Natural killer cell (primary cell): ENCODE measurements at regions not wholly inside any gene's neighbourhood (a gene's known extent, or its start where the extent isn't known, plus 50 kb on each side); places are given as distances from the start of the nearest gene placed in this dataset.

Experiments
- ATAC-seq, 3 donors: fragments of 150-1000 bp in 2 of 3; fragments of 200-7000 bp in 1 of 3; cut with Tn5 transposase; 1 replicate in 1 of 3; 2 replicates in 2 of 3; pipeline ENCODE4 v1.10.0; 2021; ENCODE audit warnings: mild to moderate bottlenecking in 2 of 3, moderate library complexity in 2 of 3
- DNase-seq, 2 donors: peaks; one replicate each; pipeline versions ENCODE4 v3.0.0 to v3.0.0-alpha.2; 2013 to 2021; ENCODE audit warnings: mixed read lengths in 1 of 2
- H3K27ac ChIP-seq: one replicate; pipeline ENCODE4 v1.5.1; 2013; ENCODE audit warnings: mild to moderate bottlenecking, low read length
- H3K27me3 ChIP-seq: one replicate; pipeline ENCODE4 v1.6.1; 2013; ENCODE audit warnings: low read length; ENCODE audit not compliant: control insufficient read depth, insufficient read depth
- H3K36me3 ChIP-seq: one replicate; pipeline ENCODE4 v1.6.1; 2013; ENCODE audit warnings: low read length; ENCODE audit not compliant: control insufficient read depth, insufficient read depth
- H3K4me1 ChIP-seq: one replicate; pipeline ENCODE4 v1.6.1; 2013; ENCODE audit warnings: low read length; ENCODE audit not compliant: control insufficient read depth, insufficient read depth
- H3K4me3 ChIP-seq: one replicate; pipeline ENCODE4 v1.5.1; 2013; ENCODE audit warnings: low read length
- H3K9me3 ChIP-seq: one replicate; pipeline ENCODE4 v1.6.1; 2013; ENCODE audit warnings: low read length; ENCODE audit not compliant: control insufficient read depth, insufficient read depth
- H3K27ac Mint-ChIP-seq, 2 donors: one replicate each; pipeline ENCODE4 v1.8.0; 2022; ENCODE audit warnings: mild to moderate bottlenecking in 2 of 2, mixed read lengths in 2 of 2, moderate library complexity in 1 of 2
- H3K27me3 Mint-ChIP-seq, 2 donors: one replicate each; pipeline ENCODE4 v1.8.0; 2022; ENCODE audit warnings: low read depth in 2 of 2, mixed read lengths in 2 of 2
- H3K36me3 Mint-ChIP-seq: one replicate; pipeline ENCODE4 v1.8.0; 2022; ENCODE audit warnings: mixed read lengths
- H3K4me1 Mint-ChIP-seq, 2 donors: one replicate each; pipeline ENCODE4 v1.8.0; 2022; ENCODE audit warnings: mixed read lengths in 2 of 2
- H3K4me3 Mint-ChIP-seq: one replicate; pipeline ENCODE4 v1.8.0; 2022; ENCODE audit warnings: mild to moderate bottlenecking, moderate library complexity, mixed read lengths
- H3K9me3 Mint-ChIP-seq, 2 donors: one replicate each; pipeline ENCODE4 v1.8.0; 2022; ENCODE audit warnings: mixed read lengths in 2 of 2
- WGBS: methylation state at CpG from one replicate; pipeline ENCODE4 v1.1.7; 2013; ENCODE audit warnings: missing lambda C conversion rate; ENCODE audit not compliant: insufficient coverage; 5-methylcytosine and 5-hydroxymethylcytosine counted together
- intact Hi-C: fragments of 100-400 bp; cut with micrococcal nuclease; formaldehyde crosslinking; loops from one replicate; pipeline ENCODE4 v1.14.2; 2022
- TF ChIP-seq, protein P1 (sequence below): fragments of 200-600 bp; IDR thresholded peaks from one replicate; pipeline ENCODE4 v1.8.0; 2022; ENCODE audit warnings: antibody characterized with exemption

GRCh38 chr20:40776466-40777457 lies 87.7 kb upstream of the MAFB start:
- no peak overlapping the region for H3K27ac ChIP-seq
- no peaks in the 10 kb centered on the region for H3K36me3 ChIP-seq
- Mint-ChIP-seq H3K4me3 (no peak overlapping the region), H3K27ac (no peak overlapping the region), H3K36me3 (no peaks in the 10 kb centered on the region), H3K4me1 (peaks cover 7 to 8% of the 10 kb centered on the region in 2 donors), H3K27me3 (peaks cover 2 to 6% of the 10 kb centered on the region in 2 donors), H3K9me3 (no peaks in the 10 kb centered on the region)
- TF ChIP-seq, protein P1, sequence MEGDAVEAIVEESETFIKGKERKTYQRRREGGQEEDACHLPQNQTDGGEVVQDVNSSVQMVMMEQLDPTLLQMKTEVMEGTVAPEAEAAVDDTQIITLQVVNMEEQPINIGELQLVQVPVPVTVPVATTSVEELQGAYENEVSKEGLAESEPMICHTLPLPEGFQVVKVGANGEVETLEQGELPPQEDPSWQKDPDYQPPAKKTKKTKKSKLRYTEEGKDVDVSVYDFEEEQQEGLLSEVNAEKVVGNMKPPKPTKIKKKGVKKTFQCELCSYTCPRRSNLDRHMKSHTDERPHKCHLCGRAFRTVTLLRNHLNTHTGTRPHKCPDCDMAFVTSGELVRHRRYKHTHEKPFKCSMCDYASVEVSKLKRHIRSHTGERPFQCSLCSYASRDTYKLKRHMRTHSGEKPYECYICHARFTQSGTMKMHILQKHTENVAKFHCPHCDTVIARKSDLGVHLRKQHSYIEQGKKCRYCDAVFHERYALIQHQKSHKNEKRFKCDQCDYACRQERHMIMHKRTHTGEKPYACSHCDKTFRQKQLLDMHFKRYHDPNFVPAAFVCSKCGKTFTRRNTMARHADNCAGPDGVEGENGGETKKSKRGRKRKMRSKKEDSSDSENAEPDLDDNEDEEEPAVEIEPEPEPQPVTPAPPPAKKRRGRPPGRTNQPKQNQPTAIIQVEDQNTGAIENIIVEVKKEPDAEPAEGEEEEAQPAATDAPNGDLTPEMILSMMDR = no peak
- no peak for DNase-seq
- 91% methylated on average over 13 of the region's 13 CpGs for WGBS
- H3K9me3 ChIP-seq = no peaks in the 10 kb centered on the region
- ATAC-seq = no peak
- H3K4me3 ChIP-seq = no peak overlapping the region
- intact Hi-C loops = no loop called here
- H3K27me3 ChIP-seq = no peaks in the 10 kb centered on the region
- H3K4me1 ChIP-seq = peaks cover 4% of the 10 kb centered on the region

DNA sequence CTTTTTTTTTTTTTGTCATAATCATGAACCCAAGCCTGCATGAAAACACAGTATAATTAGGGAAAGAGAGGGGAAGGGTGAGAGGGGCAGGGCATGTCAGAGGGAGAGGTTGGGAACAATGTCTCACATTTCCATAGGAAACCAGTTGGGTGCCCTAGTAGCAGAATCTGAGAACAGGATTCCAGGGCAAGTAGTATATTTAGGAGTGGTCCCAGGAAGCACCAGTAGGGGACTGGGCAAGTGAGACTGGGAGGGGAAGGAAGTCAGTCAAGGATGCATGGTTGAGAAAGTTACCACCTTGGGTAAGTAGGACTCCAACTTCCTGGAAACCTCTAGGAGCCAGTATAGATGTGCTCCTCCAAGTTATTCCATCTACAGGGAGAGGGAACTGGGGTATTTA lies 88.6 kb upstream of the MAFB start:
- no peak for DNase-seq
- Histone ChIP-seq H3K27ac (no peak overlapping the region), H3K9me3 (no peaks in the 10 kb centered on the region), H3K36me3 (no peaks in the 10 kb centered on the region), H3K27me3 (no peaks in the 10 kb centered on the region), H3K4me3 (no peak overlapping the region), H3K4me1 (peaks cover 4% of the 10 kb centered on the region)
- intact Hi-C loops = no loop called here
- Mint-ChIP-seq H3K4me1 (peaks cover 7 to 8% of the 10 kb centered on the region in 2 donors), H3K9me3 (no peaks in the 10 kb centered on the region), H3K4me3 (no peak overlapping the region), H3K27me3 (peaks cover 2 to 6% of the 10 kb centered on the region in 2 donors), H3K27ac (no peak overlapping the region), H3K36me3 (no peaks in the 10 kb centered on the region)
- no peak for ATAC-seq
- TF ChIP-seq, protein P1 = no peak

DNA sequence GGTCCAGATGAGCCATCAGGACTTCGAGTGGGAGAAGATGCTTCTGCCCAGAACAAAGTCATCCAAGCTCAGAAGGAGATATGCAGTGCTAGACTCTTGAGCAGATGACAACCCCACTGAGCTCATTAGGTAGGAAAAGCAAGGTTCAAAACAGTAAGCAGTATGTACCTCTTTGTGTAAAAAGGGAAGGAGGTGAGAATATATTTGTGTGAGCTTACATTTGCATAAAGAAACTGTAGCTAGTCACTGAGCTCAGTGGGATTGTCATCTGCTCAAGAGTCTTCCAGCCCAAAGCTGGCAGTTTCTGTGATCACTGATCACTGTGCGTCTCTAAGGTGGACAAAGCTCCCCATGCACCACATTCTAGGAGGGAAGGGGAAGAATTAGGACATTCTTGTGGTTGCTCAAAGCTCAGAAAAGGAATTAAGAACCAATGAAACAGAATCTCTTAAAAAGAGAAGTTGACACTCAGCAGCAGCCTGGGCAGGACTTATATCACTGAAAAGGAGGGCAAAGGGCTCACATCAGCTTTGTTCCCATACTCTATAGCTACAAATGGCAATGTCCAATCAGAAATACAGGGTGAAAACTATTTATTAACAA lies 90.0 kb upstream of the MAFB start:
- 57% methylated on average over 2 of the region's 2 CpGs for WGBS
- peaks cover 9% of the 10 kb centered on the region for H3K4me1 ChIP-seq
- TF ChIP-seq, protein P1 = no peak
- H3K27me3 ChIP-seq = no peaks in the 10 kb centered on the region
- Mint-ChIP-seq H3K9me3 (no peaks in the 10 kb centered on the region), H3K36me3 (no peaks in the 10 kb centered on the region), H3K27me3 (peaks cover 4 to 6% of the 10 kb centered on the region in 2 donors), H3K4me1 (peaks cover 7 to 11% of the 10 kb centered on the region in 2 donors), H3K4me3 (no peak overlapping the region), H3K27ac (no peak overlapping the region)
- DNase-seq (no peak), ATAC-seq (no peak)
- H3K9me3 ChIP-seq = no peaks in the 10 kb centered on the region
- H3K36me3 ChIP-seq = no peaks in the 10 kb centered on the region
- no peak overlapping the region for H3K27ac ChIP-seq
- H3K4me3 ChIP-seq = no peak overlapping the region
- intact Hi-C loops = no loop called here
